ENCODE measurements at regions not wholly inside any gene's neighbourhood (a gene's known extent, or its start where the extent isn't known, plus 50 kb on each side); places are given as distances from the start of the nearest gene placed in this dataset.

DNA sequence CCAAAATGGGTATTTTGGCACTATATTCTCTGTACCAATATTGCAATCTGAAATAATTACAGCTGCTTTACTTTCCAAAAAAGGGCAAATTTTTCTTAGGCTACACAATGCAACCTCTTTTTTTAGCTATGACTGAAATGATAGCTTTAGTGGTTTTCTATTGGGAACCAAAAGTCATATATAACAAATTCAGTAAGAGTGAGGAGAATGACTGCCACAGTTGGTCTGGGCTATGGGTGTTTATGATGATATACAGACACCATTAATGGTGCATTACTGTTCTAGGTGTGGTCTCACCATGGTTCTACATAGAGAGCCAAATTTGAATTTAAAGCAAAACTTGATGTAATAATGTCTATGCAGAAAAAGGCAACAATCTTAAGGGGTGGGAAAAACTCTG lies 72.3 kb upstream of the PTBP2 start (continued):
- TF ChIP-seq, protein P1, sequence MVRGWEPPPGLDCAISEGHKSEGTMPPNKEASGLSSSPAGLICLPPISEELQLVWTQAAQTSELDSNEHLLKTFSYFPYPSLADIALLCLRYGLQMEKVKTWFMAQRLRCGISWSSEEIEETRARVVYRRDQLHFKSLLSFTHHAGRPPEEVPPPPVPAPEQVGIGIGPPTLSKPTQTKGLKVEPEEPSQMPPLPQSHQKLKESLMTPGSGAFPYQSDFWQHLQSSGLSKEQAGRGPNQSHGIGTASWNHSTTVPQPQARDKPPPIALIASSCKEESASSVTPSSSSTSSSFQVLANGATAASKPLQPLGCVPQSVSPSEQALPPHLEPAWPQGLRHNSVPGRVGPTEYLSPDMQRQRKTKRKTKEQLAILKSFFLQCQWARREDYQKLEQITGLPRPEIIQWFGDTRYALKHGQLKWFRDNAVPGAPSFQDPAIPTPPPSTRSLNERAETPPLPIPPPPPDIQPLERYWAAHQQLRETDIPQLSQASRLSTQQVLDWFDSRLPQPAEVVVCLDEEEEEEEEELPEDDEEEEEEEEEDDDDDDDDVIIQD (CRISPR knock-in tag; IDR thresholded peaks at IDR 0.05): no peak
- TF ChIP-seq, protein P2, sequence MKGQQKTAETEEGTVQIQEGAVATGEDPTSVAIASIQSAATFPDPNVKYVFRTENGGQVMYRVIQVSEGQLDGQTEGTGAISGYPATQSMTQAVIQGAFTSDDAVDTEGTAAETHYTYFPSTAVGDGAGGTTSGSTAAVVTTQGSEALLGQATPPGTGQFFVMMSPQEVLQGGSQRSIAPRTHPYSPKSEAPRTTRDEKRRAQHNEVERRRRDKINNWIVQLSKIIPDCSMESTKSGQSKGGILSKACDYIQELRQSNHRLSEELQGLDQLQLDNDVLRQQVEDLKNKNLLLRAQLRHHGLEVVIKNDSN (CRISPR knock-in tag; IDR thresholded peaks at IDR 0.05): no peak
- TF ChIP-seq, protein P3, sequence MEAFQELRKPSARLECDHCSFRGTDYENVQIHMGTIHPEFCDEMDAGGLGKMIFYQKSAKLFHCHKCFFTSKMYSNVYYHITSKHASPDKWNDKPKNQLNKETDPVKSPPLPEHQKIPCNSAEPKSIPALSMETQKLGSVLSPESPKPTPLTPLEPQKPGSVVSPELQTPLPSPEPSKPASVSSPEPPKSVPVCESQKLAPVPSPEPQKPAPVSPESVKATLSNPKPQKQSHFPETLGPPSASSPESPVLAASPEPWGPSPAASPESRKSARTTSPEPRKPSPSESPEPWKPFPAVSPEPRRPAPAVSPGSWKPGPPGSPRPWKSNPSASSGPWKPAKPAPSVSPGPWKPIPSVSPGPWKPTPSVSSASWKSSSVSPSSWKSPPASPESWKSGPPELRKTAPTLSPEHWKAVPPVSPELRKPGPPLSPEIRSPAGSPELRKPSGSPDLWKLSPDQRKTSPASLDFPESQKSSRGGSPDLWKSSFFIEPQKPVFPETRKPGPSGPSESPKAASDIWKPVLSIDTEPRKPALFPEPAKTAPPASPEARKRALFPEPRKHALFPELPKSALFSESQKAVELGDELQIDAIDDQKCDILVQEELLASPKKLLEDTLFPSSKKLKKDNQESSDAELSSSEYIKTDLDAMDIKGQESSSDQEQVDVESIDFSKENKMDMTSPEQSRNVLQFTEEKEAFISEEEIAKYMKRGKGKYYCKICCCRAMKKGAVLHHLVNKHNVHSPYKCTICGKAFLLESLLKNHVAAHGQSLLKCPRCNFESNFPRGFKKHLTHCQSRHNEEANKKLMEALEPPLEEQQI (IDR thresholded peaks at IDR 0.05): no peak
- TF ChIP-seq MAFK (IDR thresholded peaks at IDR 0.05; ENCODE audit: low read length) (no peak), ZSCAN32 (CRISPR knock-in tag; IDR thresholded peaks at IDR 0.05) (no peak)

DNA sequence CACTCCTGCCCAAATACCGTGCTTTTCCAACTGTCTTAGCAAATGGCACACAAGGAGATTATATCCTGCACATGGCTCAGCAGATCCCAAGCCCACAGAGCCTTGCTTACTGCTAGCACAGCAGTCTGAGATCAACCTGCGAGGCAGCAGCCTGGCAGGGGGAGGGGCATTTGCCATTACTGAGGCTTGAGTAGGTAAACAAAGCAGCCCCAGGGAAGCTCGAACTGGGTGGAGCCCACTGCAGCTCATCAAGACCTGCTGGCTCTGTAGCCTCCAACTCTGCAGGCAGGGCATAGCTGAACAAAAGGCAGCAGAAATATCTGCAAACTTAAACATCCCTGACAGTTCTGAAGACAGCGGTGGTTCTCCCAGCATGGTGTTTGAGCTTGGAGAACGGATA lies 70.1 kb upstream of the PTBP2 start:
- 0% methylated on average over 5 of the region's 5 CpGs for WGBS (ENCODE audit: insufficient coverage, low coverage, missing lambda C conversion rate)
- no peaks in the 10 kb centered on the region for H3K9me1 ChIP-seq (ENCODE audit: control insufficient read depth, insufficient read depth, low read length)
- in situ Hi-C loops (cut with MboI) (no loop called here), intact Hi-C loops (cut with micrococcal nuclease) (no loop called here)
- BruUV-seq (replicated peaks): no TSS peak
- FAIRE-seq: no peak
- no peaks in the 10 kb centered on the region for H4K20me1 ChIP-seq (replicated peaks; ENCODE audit: control insufficient read depth, insufficient read depth, low read length)
- no peak overlapping the region for H2AFZ ChIP-seq (ENCODE audit: low read depth, low read length)
- no peak for ATAC-seq
- ChIA-PET POLR2A (no interaction called here), CTCF (ENCODE audit: low intra/inter-chr PET ratio) (no interaction called here)
- H3K9me3 ChIP-seq (replicated peaks; ENCODE audit: control insufficient read depth, insufficient read depth, low read depth, low read length): no peaks in the 10 kb centered on the region
- no peak overlapping the region for H3K27ac ChIP-seq (ENCODE audit: extremely low read depth, low read depth, low read length)
- no peak overlapping the region for H3K4me2 ChIP-seq (ENCODE audit: insufficient read depth, low read length)
- H3K79me2 ChIP-seq (ENCODE audit: control insufficient read depth, insufficient read depth, low read length): no peaks in the 10 kb centered on the region
- no peak overlapping the region for H3K4me3 ChIP-seq
- no peaks in the 10 kb centered on the region for H3K36me3 ChIP-seq (ENCODE audit: control insufficient read depth, insufficient read depth, low read length)
- H3K27me3 ChIP-seq (ENCODE audit: control insufficient read depth in 2 of 2, insufficient read depth in 2 of 2, low read length in 2 of 2): no peaks in the 10 kb centered on the region
- no peaks in the 10 kb centered on the region for H3K4me1 ChIP-seq (replicated peaks in 1 of 2; ENCODE audit: control insufficient read depth in 2 of 2, insufficient read depth in 2 of 2, low read length in 2 of 2)
- no peak overlapping the region for H3K9ac ChIP-seq (ENCODE audit: insufficient read depth in 1 of 2, low read depth in 2 of 2, low read length in 2 of 2)
- DNase-seq (ENCODE audit: extremely low read depth in 1 of 4, low spot score in 3 of 4): no peak
- no peak for TF ChIP-seq ZSCAN29 (IDR thresholded peaks at IDR 0.05)
- no peak for TF ChIP-seq ZNF282 (CRISPR knock-in tag; IDR thresholded peaks at IDR 0.05)
- TF ChIP-seq, protein P4, sequence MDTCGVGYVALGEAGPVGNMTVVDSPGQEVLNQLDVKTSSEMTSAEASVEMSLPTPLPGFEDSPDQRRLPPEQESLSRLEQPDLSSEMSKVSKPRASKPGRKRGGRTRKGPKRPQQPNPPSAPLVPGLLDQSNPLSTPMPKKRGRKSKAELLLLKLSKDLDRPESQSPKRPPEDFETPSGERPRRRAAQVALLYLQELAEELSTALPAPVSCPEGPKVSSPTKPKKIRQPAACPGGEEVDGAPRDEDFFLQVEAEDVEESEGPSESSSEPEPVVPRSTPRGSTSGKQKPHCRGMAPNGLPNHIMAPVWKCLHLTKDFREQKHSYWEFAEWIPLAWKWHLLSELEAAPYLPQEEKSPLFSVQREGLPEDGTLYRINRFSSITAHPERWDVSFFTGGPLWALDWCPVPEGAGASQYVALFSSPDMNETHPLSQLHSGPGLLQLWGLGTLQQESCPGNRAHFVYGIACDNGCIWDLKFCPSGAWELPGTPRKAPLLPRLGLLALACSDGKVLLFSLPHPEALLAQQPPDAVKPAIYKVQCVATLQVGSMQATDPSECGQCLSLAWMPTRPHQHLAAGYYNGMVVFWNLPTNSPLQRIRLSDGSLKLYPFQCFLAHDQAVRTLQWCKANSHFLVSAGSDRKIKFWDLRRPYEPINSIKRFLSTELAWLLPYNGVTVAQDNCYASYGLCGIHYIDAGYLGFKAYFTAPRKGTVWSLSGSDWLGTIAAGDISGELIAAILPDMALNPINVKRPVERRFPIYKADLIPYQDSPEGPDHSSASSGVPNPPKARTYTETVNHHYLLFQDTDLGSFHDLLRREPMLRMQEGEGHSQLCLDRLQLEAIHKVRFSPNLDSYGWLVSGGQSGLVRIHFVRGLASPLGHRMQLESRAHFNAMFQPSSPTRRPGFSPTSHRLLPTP (IDR thresholded peaks at IDR 0.05; ENCODE audit: borderline replicate concordance, extremely low read depth, insufficient read length): no peak
- no peak for TF ChIP-seq SRSF7 (optimal IDR thresholded peaks at IDR 0.05; ENCODE audit: low read depth, low read length)
- no peak for TF ChIP-seq ZNF696 (CRISPR knock-in tag; conservative IDR thresholded peaks at IDR 0.05)
- no peak for TF ChIP-seq ZNF57 (CRISPR knock-in tag; IDR thresholded peaks at IDR 0.05)
- TF ChIP-seq, protein P5, sequence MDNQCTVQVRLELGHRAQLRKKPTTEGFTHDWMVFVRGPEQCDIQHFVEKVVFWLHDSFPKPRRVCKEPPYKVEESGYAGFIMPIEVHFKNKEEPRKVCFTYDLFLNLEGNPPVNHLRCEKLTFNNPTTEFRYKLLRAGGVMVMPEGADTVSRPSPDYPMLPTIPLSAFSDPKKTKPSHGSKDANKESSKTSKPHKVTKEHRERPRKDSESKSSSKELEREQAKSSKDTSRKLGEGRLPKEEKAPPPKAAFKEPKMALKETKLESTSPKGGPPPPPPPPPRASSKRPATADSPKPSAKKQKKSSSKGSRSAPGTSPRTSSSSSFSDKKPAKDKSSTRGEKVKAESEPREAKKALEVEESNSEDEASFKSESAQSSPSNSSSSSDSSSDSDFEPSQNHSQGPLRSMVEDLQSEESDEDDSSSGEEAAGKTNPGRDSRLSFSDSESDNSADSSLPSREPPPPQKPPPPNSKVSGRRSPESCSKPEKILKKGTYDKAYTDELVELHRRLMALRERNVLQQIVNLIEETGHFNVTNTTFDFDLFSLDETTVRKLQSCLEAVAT (IDR thresholded peaks at IDR 0.05): no peak
- TF ChIP-seq ZFP30 (CRISPR knock-in tag; IDR thresholded peaks at IDR 0.05; ENCODE audit: borderline replicate concordance): no peak
- no peak for TF ChIP-seq TRIM24 (IDR thresholded peaks at IDR 0.05)
